MM.1S (cell line): ENCODE measurements at regions not wholly inside any gene's neighbourhood (a gene's known extent, or its start where the extent isn't known, plus 50 kb on each side); places are given as distances from the start of the nearest gene placed in this dataset.

Experiments
- CTCF ChIP-seq: fragments of 300-600 bp; sonication (generic); IDR thresholded peaks from 2 replicates; pipeline ENCODE4 v1.5.1; 2016; ENCODE audit warnings: antibody characterized with exemption, low read length, mixed read lengths
- EZH2 ChIP-seq: fragments of 300-600 bp; sonication (generic); optimal IDR thresholded peaks from 2 replicates; pipeline ENCODE3; 2017; ENCODE audit warnings: low read depth, mild to moderate bottlenecking, antibody characterized with exemption, low read length, mixed read lengths
- EZH2phosphoT487 ChIP-seq: fragments of 300-600 bp; sonication (generic); IDR thresholded peaks from 2 replicates; pipeline ENCODE4 v1.6.1; 2018; ENCODE audit warnings: antibody characterized with exemption, low read length

GRCh38 chr22:22397292-22397870 is 111.2 kb downstream of the ZNF280B start:
- TF ChIP-seq CTCF, result no peak
- no peak for TF ChIP-seq EZH2phosphoT487
- no peak for TF ChIP-seq EZH2
